GM20431 (cell line): ENCODE measurements at regions not wholly inside any gene's neighbourhood (a gene's known extent, or its start where the extent isn't known, plus 50 kb on each side); places are given as distances from the start of the nearest gene placed in this dataset.

Experiments used
- in situ Hi-C: fragments of 300-500 bp; cut with MseI, MboI; formaldehyde crosslinking; loops from one replicate; pipeline ENCODE4 v1.15.0; 2020; ENCODE audit warnings: low sequenced_read_pairs; ENCODE audit not compliant: unreplicated experiment

DNA sequence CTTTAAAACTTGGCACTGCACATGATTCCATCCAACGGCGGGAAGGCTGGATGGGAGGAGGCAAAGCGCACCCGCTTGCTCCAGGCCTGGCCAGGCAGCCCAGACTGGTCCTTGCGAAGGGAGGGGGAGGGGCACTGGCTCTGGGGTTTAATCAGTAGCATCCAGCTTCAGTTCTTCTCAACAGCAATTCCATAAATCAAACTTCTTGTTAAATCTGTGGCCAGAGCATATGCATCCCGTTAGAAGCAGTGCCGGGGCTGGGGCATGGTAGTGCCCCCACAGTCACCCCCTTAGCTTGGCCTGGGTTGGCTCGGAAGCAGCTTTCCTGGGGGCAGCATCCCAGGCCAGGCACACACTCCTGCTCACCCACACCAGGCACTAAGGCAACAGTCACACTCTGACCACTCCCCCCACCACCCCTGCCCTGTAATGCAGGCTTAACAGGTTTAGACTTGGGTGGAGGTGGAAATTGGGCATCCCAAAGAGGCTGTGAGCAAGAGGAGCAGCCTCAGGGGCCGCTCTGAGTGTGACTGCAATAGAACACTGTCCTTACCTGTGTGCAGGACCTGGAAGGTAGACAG is 94.1 kb upstream of the CASZ1 start:
- in situ Hi-C loops = no loop called here

DNA sequence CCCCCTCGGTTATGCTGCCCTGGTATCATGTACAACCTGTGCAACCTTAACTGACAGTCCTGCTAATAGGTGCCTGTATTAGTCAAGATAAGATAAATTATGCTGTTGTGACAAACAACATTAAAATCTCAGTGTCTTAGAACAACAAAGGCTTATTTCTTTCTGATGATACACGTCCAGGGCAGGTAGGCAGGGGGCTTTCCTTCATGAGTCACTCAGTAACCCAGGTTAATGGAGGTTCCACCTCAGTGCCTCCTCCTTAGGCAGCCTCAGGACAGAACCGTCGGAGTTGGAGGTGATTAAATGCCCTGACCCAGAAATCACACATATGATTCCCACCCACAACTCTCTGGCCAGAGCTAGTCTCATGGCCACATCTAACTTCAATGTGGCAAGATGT is 94.6 kb upstream of the CASZ1 start:
- in situ Hi-C loops = no loop called here

DNA sequence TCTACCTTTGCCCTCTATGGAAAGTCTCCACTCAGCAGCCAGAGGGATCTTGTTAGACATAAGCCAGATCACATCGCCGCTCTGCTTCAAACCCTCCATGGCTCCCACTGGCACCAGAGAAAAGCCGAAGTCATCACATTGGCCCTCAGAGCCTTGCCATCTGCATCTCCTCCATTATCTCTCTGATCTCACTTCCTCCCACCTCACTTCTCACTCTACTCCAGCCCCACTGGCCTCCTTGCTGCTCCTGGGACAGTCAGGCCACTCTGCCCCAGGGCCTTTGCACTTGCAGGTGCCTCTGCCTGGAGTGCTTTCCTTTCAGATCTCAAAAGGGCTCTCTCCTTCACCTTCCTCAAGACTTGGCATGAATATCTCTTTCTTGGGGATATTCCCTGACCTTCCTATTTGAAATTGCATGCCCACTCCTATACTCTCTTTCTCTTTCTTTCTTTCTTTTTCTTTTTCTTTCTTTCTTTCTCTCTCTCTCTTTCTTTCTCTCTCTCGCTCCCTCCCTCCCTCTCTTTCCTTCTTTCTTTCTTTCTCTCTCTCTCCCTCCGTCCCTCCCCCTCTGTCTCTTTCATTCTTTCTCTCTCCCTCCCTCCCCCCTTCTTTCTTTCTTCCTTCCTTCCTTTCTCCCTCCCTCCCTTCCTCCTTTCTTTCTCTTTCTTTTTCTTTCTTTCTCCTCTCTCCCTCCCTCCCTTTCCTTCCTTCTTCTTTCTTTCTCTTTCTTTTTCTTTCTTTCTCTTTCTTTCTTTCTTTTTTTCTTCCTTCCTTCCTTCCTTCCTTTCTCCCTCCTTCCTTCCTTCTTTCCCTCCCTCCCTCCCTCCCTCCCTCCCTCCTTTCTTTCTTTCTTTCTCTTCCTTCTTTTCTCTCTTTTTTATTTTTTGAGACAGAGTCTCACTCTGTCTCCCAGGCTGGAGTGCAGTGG is 96.0 kb upstream of the CASZ1 start:
- in situ Hi-C loops = no loop called here

DNA sequence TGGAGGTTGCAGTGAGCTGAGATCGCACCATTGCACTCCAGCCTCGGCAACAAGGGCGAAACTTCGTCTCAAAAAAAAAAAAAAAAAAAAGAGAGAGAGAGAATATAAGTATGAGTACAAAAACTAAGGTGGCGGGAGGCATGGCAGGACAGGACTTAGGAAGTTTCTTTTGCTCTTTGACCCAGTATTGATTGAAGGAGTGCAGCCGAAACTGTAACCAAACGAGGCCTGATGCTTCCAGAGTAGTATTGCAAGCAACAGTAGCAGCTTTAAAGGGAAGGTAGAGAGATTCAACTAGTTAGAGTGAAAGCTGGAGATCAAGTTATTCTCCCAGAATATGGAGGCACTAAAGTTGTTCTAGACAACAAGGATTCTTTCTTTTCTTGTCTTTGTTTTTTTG is 99.2 kb upstream of the CASZ1 start:
- in situ Hi-C loops = no loop called here

DNA sequence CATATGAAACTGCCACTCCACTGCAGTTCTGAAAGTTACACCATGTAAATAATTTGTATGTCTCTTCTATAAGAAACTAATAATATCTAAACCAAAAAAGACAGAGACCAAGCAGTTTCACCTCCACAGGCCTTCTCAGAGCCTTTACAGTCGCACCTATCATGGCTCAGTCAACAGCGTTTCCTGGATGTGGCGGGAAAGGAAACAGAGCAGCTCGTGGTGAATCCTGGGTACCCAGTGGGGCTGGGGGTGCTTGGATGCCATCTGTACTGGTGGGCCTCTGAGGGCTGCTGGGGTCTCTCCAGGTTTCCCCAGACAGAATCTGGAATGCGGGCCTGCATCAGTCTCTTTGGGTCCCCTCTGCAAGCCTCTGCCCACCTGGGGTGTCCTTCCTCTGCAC is 100.2 kb upstream of the CASZ1 start:
- in situ Hi-C loops = no loop called here

DNA sequence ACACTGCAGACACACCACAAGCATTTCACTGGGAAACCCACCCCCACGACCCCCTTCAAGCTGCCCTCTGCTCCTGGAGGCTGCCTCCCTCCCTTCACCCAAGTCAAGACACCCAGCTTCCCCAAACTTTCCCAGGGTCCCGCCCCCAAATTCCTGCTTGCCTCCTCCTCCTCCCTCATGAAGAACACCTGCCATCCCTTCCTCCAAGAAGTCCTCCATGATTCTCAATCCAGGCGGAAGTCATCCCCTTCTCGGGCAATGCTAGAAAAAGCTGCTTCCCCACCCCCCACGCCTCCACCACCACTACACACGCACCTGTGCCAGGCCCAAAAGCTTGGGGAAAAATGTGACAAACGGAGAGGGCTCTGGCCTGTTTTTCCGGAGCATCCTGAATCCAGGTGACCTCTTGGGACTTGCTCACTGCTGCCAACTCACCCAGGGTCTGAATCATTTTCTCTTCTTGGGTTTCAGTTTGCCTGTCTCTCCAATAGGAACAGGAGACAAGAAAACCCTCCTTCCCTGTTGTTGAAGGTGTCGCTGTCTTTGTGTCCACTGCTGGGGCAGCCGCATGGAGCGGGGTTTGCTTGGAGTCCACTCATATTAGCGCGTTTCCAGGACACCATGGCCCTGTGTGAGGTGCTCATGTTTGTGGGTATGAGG is 101.0 kb upstream of the CASZ1 start:
- in situ Hi-C loops = no loop called here

DNA sequence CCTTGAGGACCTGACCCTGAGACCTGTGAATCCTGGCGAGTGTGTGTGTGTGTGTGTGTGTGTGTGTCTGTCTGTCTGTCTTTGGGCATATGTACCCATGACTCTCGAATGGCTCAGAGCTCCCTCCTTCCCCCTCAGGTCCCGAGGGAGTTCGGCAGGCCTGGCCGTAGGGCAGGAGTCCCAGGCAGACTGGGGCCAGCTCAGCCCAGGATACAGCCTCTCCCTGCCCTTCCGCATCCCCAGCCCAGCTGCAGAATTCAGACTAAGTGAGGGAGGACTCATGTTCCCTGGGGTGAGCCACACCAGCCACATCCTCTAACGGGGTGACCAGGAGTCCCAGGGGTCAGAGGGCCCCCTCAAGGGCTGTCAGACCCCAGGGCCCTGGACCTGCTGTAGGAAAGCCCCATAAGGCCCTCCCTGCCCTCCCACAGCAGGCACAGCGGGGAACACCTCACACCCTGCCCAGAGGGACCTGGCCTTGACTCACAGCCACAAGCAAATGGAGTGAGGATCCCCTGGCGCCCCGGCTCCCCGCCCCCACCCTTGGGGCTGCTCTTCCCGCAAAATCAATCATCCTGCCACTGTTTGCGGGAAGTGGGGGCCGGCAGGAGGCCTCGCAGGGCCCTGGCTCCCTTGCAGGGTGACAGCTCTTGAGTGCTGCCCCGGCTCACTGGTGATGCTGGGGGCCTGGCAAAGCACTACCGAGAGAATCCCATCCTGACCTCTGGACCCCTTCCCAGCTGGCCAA is 101.7 kb upstream of the CASZ1 start:
- in situ Hi-C loops = no loop called here

DNA sequence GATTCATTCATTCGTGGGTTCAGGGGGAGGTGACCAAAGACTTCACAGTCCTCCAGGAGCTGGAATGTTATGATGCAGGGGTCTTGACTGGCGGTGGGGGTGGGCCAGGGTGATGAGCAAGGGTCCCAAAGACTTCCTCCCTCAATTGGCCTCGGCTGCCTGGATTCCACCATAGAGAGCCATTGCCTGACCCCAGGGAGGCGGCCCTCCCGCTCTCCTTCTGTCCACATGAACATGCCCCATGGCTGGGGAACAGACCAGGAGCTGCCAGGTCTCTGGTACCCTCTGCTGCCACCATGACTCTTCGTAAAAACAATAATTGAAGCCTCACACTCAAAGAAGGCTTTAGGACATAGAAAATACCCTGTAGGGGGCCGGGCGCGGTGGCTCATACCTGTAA is 102.5 kb upstream of the CASZ1 start:
- in situ Hi-C loops = no loop called here

DNA sequence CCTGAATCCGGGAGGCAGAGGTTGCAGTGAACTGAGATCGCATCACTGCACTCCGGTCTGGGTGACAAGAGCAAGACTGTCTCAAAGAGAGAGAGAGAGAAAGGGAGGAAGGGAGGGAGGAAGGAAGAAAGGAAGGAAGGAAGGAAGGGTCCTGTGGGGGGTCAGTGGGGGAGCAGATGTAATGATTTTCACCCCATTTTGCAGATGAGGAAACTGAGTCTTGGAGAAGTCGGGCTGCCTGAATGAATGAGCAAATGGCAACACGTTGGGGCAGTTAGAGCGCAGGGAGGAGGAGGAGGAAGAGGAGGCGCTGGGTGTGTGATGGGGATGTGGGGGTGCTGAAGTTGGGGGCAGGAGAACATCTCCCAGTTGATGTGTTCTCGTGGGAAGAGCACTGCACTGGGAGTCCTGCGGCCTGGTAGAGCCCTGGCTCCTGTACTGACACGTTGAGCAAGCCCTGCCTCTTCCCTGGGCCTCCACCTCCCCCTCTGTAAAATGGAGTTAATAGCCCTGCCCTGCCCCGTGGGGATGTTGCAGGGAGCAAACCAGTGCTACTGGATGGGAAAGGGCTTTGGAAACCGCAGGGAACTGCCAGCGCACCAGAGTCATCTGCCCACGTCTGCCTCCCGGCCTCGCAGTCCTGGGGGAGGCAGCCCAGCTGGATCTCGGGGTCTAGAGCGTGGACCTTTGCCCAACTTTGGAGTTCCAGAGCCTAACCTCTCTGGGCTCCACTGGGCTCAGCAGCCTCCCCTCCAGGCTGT is 103.2 kb upstream of the CASZ1 start:
- in situ Hi-C loops = no loop called here

DNA sequence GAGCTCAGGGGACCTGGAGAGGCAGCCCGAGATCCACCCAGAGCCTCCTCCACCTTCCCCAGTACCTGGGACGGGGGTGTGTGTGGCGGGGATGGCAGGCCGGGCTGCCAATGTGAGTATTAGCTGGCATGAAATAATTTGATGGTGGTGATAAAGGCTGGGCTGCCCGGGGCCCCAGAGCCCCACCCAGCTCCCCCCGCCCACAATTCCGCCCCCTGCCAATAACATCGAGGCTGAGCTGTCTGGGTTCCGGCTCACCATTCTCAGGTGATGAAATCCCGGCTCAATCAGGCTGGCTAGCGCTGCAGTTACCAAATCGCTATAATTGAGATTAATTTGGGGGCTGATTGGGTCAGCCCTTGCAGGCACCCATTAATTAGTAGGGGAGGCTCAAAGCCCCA is 103.8 kb upstream of the CASZ1 start:
- in situ Hi-C loops = no loop called here

DNA sequence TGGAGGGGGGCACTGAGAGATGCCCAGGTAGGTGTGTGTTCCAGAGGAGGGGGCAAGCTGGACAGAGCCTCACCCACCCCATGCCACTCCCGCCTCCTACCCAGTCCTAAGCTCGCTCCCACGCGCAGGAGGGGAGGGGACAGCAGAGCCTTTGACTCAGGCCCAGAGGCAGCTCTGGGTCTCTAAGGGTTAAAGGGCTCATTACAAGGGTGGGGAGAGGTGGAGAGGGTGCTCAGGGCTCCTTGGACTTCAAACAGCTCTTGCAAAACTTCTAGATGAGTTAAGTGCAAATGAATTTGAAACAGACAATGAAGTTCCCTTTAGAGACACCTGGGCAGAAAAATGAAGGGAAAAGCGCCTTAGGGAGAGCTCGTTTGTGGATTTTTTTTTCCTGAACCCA is 104.2 kb upstream of the CASZ1 start:
- in situ Hi-C loops = no loop called here

DNA sequence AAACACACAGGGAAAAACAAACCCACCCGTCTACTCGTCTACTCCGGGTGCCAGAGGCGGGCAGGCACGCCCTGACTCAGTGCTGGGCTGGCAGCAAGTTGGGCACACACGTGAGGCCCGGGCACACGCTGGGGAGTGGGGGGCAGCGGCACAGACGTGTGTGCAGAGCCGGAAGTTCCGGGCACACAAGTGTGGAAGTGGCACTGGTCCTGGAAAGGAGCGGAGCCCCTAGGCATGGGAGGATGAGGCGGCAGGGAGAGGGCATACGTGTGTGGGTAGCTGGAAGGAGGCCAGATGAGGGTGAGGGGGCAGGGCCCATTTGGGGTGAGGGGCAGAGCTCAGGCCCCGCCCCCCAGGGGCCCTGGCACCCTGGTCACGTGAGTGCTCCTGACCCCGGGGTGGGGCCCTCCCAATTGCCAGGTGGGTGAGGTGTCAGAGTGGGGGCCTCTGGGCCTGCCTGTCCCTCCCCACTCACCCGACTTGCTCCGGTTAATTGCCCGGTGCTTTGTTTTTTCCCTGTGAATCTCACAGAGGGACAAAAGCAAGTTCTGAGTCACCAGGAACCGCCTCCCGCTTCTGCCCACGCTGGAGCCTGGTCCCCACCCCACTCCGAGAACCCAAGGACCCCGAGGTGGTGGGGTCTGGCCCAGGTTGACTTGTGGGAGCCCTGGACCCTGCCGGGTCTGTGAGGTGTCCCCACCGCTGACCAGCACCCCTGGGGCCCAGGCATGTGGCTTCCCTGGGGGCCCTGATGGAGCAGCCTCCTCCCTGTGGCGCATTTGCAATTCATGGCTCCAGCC is 104.8 kb upstream of the CASZ1 start:
- in situ Hi-C loops = no loop called here

DNA sequence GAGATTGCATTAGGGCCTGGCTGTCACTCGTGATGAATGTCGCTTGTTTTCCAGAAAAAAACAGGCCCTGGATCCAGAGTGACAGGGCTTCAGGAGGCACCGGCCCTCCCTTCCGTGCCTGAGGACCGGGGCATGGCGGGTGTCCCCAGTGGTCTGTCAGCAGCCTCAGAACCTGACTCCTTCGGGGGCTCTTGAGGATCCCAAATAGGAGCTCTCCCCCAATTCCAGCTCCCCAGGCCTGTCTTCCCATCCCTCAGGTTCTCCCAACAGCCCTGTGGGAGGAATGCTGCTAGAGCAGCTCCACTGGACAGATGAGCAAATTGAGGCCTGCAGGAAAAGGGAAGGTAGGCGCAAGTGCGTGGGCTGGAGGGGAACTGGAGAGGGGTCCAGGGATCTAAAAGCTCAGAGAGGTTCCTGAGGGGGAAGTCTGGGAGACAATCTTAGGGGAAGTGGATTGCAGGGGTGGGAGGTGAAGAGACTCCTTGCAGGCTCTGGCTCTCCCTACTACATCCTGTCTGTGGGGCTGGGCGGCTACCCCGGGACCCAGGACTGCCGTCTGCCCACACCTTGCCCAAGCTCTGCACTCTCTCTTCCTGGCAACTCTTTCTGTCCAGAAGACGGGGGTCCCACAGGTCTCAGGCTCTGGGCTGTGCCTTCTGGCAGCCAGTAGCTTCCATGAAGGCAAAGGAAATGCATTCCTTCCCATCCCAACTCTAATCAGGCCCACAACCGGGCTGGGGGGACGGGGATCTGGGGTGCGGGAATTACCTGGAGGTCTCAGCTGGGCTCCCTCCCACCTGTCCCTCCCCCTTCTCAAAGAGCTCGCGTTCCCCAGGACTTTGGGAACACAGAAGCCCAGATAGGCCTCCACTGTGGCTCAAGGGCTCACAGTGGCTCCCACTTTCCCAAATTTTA is 105.7 kb upstream of the CASZ1 start:
- in situ Hi-C loops = no loop called here

DNA sequence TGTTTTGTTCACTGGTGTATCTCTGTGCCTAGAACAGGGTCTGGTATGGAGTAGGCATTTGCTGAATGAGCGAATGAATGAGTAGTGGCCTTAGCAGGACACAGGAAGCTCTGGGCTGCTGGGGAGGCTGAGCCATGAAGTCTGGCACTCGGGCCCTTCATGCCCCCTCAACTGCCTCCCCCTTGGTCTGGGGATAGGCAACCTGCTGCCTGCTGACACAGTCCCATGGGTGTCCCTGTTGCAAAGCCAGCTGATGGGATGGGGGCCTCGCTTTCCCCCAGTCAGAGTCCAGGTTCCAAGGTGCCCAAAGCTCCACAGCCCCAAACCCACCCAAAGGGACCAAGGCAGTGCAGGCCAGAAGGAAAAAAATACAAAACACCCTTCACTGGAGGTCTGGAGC is 107.0 kb upstream of the CASZ1 start:
- in situ Hi-C loops = no loop called here

DNA sequence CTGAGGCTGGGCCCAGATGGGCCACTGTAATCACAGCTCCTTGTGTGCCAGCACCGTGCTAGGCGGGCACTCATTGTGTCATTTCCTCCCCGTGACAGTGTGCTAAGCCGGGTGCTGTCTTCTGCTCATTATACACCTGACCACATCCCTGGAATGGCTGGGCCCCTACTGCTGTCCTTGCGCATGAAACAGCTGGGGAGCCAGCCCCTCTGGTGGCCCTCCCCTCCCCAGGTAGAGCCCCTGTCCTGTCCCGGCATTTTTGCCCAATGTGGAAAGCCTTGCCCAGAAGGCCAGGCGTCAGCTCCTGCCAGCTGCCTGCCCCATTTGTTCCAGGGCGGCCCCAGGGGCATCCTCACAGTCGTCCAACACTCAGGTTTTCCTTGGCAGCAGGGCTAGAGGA is 107.4 kb upstream of the CASZ1 start:
- in situ Hi-C loops = no loop called here

DNA sequence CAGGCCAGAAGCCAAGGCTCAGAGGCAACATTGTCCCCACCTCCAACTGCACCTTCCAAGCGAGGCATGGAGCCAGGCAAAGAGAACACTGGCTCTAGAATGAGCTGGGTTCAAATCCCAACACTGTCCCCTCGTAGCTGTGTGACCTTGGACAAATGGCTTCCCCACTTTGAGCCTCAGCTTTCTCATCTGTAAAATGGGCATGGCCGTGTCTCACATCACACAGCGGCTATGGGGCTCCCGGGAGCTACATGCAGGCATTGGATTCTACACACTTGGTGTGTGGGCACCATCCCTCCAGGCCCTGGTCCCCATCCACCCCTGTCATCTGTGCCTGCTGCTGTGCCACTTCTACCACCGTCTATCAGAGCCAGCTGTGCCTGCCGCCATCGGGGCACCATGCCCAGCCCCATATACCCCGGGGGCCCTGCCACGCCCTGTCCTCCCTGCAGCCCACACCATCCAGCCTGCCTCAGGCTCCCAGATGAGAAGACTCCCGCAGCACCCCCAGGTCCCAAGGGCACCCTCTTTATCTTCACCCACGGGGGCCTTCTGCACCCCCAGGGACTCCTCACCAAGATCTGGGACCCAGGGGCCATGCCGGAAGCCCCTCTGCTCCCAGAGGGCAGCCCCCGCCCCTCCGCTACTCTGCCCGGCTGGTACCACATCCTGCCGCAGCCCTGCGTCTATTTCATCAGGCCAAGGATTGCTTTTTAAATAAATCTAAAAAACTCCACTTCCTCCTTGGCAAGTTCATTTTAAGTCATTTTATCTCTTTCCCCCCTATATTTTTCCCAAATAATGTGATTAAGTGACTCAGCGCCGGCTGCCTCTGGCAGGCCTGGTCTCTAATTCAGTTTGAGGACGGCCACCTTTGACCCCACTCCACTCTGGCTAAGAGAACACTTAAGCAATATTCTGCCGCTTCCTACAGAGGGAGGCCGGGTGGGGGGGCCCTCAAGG is 107.8 kb upstream of the TARDBP start:
- in situ Hi-C loops = no loop called here
